Brain pericyte (primary cell): ENCODE measurements at regions not wholly inside any gene's neighbourhood (a gene's known extent, or its start where the extent isn't known, plus 50 kb on each side); places are given as distances from the start of the nearest gene placed in this dataset.
"Not testable (repeated sequence)": the region's sequence is repeated elsewhere in the genome, so short reads cannot be mapped to it uniquely, and the experiment has no call there.

Experiments
- DNase-seq: peaks from one replicate; pipeline ENCODE4 v3.0.0-alpha.2; 2012; ENCODE audit warnings: low read depth, low spot score

DNA sequence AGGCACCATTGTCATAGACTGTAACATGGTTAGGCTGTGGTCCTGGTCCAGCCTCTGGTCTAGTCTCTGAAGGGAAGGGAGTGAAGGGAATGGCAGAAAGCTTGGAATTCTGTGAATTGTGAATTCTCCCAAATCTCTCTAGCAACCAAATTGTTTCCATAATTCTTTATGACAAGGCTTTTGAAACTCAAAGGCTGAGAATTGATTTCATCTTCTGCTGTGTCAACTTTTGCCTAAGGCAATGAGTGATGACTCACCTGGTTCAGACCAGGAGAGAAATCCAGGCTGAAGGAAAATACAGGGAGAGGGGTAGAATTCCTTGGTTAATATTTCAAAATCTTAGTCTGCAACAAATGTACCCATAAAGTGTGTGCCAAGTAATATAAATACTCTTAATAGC, 82.6 kb upstream of the ADPGK start:
- no peak for DNase-seq

DNA sequence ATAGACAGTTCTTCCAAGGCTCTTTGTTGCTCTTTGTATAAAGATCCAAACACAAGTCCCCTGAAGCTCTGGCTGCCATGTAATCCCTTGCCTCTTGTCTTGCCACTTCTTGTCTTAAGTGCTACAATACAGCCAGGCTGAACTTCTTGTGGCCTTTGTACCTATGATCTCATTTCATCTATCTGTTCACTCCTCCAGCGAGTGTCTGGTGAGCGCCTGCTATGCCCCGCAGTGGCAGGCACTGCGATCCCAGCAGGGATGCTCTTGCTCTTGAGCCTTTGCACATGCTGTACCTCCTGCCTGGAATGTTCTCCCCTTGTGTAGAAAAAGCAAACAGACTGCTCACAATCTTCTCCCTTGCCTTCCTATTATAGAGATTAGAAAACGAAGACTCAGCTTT, 81.9 kb upstream of the ADPGK start:
- DNase-seq, result no peak

DNA sequence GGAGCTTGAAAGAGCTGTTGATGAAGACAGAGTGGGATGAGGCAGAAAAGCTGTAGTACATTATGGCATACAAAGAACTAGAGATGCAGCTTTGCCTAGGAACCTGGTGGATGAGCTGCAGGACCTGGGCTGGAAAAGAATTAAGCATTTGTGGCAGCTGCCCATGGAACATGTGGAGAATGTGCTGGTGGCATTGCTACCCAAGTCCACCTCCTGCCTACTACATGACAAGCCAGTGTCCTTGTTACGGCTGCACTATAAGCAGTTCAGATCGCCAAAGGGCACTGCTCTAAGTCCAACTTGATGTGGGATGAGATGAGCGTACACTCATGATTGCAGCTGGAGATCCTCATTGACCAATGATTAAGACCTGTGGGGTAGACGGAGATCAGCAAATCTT, 81.1 kb upstream of the ADPGK start:
- DNase-seq, result no peak

DNA sequence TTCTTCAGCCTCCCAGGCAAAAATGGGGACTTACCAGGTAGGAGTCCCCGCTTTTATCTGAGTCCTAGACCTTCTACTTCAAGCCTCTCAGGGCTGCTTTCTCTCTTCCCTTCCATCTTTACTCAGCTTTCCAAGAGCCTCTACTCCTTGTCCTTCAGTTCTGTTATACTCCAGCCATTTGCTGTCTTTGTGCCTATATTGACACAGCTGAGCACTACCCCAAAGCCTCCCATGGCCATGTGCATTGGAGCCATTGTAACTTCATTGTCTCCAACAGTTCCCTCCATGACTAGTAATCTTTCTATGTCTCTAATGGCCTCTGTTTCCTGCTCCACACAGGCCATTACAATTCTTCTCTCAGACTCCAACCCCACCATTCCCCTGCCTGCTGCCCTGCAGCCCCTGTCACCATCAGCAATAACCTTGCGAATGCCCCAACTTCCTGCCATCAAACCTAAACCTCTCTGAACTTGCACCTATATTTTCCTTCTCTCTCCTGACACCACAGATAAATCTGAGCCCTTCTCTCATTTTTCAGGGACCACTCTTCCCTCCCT, 77.9 kb upstream of the ADPGK start:
- DNase-seq, result no peak

DNA sequence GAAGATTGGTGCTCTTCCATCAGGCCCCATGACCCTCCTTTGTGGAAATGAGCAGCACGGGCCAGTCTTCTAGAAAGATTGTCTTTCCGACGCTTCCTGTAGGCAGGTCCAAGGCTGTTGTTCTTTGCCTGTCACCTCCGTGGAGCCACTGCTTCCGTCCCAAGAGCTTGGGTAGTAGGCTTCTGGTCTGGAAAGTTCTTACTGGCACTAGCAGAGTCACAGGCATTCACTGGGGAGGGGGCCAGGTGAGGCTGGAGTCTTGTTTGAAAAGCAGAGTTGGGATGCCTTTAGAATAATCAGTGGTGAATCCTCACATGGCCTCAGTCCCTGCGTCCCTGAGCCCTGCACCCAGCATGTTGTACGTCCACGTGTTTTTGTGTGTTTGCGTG, 76.2 kb upstream of the ADPGK start:
- DNase-seq, result no peak

DNA sequence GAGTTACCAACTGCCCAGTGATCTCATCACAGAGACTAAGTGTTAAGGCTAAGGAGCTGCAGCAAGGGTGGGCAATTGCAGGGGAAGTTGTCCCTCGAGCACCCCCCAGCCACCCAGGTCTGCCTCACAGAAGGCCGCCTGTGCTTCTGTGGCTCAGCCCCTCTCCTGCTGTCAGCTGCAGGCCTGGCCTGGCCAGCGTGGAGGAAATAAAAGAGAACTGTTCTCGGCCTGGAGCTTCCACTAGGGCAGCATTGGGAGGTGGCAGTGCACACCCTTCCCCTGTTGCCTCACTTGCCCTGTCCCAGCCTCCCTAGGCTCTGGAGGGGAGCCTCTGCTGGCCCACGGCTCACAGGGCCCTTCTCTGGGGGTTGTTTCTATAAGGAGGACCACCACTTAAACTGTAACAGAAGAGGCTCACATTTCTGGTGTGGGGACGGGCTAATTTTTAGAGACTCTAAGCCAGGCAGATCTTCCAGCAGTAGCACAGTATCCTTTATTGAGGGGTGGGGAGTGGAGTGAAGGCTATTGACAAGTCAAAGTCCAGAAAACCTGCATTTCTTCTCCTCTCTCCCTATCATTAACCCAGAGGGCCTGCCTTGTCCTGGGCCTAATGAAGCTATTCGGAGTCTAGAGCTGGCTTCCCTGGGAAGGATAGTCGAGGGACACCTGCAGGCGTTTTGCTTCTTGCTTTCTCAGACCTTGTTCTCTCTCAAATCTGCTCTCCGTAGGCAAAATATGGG, 75.6 kb upstream of the ADPGK start:
- DNase-seq, result no peak

DNA sequence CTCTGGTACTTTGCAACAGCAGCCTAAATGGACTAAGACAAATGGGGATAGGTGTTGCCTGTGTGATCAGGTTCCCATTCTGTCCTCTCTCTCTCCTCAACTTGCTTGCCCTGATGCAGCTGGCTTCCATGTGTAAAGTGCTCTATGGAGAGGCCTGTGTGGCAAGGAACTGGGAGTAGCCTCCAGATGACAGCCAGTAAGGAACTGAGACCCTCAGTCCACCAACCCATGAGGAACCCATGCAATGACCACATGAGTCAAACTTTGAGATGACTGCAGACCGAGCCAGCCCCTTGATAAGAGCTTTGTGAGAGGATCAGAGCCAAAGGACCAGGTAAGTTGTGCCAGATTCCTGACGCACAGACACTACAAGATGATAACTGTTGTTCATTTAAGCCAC, 74.6 kb upstream of the ADPGK start:
- no peak for DNase-seq

DNA sequence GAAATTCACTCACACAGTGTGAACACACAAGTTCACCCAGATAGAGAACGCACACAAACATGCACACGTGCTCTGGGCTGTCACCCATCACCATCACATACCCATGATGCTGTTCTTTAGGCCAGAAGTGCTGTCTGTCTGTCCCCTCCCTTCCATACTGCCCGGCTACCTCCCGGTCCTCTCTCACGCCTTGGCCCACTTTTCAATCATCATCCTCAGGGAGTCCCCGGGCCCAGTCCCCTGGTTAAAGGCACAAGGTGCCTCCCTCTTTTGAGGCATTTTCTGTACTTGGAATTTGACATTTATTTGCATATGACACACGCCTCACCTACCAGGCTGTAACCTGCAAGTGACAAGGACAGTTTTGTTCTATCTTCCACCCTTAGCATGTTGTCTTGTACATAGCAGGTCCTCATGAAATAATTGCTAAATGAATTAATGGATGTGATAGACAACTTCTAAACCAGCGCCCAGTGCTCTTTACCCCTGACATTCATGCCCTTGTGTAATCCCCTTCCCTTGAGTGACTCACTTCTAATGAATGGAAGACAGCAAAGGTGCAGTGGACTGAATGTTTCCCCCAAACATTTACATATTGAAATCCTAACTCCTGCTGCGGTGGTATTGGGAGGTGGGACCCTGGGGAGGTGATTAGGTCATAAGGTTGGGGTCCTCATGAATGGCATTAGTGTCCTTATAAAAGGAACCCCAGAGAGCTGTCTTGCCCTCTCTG, 73.9 kb upstream of the ADPGK start:
- DNase-seq, result no peak

DNA sequence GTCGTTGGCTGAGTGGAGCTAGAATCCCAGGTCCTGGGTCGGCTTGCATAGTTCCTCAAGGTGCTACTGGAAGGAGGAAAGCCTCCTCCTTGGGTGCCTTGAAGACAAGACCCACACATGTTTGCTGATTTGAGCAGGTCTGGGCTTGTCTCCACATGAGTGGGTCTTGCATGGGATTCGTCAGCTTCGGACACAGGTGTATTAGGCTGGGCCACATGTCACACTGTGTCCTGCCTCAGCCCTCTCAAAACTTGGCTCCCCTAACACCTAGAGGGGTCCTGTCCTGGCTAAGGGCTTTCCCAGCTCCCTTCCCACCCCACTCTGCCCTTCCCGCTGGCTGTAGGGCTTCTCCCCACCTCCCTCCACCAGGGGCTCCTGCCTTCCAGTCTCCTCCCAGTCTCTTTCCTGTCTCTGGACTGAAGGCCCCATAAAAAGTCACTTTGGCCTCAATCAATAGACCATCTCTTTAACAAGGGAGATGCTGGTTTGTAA, 73.0 kb upstream of the ADPGK start:
- DNase-seq, result no peak

DNA sequence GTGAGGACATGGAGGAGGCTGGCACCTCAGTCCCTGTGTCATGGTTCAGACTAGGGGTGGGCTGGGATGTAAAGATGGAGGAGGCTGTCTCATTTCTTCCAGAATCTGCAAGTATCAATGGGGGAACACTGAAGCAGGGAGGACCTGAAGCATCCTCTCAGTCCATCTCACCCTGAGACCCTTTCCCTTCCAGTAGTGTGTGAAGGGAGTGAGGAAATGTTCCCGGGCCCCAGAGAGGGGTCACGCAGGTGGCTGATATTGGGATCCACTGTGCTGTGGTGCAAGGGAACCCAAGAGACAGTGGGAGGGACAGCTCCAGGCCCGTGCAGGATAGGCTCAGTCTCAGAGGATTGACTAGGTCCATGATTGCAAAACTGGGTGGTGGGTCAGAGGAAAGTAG, 72.2 kb upstream of the ADPGK start:
- DNase-seq, result no peak

DNA sequence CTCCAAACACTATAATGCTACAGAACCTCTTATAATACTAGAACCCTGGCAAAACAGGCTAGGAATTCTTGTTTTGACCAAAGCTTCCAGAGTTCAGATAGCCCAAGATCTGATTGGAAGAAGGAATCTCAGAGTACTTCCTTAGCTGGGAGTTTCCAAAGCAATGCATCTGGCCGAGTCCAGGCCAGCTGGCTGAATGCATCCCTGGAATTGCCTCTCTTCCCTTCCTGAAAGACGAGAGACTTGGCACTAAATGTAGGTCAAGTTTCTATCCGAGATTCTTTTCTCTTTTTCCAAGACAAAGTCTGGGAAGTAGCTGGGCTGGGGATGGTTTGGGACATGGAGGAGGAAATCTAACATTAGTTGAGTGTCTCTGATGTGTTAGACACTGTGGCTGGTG, 68.7 kb upstream of the ADPGK start:
- DNase-seq, result no peak

DNA sequence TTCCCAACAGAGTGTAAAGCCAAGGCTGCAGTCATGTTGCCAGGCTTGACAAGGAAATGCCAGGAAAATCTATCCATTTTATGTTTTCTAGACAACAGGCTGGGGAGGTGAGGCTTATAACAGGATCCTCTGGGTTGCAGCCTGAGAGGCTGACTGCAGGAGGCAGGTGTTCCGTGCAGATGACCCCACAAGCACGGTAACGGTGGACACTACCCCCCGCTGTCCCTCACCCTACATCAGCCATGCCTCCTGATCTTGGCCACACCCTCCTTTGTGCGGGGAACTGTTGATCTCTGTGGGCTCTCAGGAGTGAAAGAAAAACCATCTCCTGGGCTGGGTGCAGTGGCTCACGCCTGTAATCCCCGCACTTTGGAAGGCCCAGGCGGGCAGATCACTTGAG, 68.0 kb upstream of the ADPGK start:
- no peak for DNase-seq

DNA sequence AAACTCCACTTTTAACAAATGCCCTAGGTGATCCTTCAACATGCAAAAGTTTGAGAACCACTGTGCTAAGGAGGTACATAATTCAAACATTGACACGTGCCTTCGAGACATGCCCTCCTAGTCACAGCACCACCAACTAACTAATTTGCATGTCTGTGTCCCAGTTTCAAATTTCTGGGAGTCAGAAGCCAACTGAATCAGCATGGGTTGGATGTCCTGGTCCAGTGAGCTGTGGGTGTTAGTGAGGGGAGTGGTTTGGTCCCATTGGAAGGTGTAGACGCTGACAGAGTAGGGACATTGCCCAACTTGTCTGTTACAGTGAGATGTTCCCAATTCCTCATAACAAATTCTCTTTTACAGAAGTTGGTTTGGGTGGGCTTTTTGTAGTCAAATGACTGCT, 67.3 kb upstream of the ADPGK start:
- DNase-seq, result no peak

DNA sequence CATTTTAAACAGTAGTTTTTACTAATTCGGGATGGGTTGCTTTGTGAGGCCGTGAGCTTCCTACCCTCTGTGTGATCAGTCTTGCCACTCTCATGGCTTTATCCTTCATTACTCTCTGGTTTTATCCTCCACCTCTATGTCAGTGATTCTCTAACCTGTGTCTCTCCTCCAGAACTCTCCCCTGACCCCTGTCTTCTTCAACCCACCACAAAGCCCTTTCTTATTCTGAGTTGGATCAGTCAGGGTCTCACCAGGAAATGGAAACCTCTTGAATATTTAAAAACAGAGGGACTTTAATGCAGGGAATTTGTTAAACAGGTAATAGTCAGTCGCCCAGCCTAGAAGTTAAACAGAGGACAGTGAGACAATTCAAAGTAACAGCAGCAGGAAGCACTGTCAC, 64.2 kb upstream of the ADPGK start:
- DNase-seq, result no peak

DNA sequence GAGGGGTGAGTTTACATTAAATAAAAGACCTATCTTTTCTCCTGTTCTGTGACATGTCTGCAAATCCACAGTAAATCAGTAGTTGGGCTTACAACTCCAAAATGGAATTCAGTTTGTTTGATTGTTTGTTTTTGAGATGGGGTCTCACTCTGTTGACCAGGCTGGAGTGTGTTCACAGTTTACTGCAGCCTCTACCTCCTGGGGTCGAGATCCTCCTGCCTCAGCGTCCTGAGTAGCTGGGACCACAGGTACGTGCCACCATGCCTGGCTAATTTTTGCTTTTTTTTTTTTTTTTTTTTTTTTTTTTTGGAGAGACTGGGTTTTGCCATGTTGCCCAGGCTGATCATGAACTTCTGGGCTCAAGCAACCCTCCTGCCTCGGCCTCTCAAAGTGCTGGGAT, 63.5 kb upstream of the ADPGK start:
- no peak for DNase-seq

DNA sequence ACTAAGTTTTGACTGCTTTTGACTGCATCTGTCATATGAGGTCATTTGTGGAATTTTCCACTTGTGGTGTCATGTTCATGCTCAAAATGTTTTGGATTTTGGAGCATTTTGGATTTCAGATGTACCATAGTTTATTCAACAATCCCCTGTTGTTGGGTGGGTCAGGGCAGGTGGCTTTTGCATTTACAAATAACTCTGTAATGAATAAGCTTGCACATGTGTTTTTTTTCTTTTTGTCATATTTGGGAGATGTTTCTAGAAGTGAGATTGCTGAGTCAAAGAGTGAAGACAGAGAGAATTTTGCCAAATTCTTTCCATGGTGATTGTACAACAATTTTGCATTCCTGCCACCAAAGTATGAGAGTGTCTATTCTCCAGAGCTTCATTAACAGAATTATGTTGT, 62.4 kb upstream of the ADPGK start:
- no peak for DNase-seq

DNA sequence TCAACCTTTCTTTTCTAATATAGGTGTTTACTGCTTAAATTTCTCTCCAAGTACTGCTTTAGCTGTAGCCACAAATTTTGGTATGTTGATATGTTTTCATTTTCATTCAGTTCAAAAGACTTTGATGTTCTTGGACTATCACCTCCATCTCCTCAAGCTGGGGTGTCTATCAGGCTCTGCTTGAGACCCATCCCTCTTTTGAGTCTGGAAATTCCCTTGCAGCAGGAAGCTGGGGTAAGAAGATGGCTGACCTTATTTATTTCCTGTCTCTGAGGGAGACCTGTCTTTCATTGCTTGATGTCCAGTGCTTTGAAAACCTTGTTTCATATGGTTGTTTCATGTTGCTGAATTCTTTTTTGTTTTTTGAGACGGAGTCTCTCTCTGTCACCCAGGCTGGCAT, 60.5 kb upstream of the ADPGK start:
- no peak for DNase-seq

DNA sequence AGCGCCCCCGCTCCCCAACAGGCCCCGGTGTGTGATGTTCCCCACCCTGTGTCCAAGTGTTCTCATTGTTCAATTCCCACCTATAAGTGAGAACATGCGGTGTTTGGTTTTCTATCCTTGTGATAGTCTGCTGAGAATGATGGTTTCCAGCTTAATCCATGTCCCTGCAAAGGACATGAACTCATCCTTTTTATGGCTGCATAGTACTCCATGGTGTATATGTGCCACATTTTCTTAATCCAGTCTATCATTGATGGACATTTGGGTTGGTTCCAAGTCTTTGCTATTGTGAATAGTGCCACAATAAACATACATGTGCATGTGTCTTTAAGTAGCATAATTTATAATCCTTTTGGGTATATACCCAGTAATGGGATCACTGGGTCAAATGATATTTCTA, 59.8 kb upstream of the ADPGK start:
- not testable (repeated sequence) for DNase-seq

DNA sequence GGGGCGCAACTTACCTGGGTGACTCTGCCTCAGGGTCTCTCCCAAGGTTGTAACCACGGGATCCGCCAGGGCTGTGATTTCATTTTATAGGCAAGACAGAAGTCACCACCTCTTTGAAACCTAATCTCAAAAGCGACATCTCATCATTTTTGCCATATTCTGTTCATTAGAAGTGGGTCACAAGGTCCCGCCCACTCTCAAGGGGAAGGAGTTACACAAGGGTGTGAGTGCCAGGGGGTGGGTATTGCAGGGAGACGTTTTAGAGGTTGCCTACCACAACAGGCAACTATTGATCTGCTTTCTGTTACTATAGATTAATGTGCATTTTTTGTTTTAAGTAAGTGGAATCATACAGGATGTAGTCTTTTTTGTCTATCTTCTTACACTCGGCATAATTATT, 56.6 kb upstream of the ADPGK start:
- no peak for DNase-seq

DNA sequence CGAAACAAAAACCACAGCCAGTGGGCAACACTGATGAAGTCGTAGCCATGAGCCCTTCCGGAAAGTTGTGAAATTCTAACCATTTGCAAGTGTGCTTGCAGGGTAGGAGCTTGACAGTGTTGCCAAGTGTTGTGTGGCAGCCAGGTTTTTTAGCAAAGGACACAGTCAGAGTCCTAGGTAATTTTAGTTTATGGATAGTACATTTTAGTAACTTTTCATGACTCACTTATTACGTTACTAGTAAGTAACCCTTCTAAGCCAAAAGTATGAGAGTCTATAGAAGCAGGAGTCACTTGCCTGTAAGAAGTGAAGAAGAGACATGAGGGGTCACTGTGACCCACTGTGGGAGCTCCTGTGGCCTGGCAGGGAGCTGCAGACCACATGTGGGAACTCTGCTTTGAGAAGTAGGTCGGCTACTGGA, 54.8 kb upstream of the ADPGK start:
- no peak for DNase-seq

DNA sequence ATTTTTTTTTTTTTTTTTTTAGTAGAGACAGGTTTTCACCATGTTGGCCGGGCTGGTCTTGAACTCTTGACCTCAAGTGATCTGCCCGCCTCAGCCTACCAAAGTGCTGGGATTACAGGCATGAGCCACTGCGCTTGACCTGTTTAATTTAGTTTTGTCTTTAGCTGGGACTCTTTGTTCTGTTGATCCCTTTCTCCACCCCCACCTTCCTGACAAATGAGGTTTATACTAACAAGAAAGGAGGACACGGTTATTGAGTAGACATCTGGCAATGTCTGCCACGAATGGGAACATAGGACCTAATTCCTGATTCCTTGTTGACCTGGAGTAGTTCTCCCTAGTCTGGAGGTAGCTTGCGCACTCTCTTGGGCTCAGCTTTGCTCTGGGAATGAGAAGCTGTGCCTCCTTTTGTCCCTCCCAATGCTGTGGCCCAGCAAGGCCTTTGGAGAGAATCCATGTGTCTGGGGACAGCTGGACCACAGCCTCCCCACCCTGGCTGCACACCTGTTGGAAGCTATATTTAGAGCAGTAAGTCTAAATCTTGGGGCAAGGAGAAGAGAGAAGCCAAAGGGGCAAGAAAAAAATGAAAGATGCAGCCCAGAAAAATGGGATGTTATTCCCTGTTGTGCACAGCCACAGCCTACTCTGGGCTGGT, 53.2 kb upstream of the ADPGK start:
- no peak for DNase-seq

DNA sequence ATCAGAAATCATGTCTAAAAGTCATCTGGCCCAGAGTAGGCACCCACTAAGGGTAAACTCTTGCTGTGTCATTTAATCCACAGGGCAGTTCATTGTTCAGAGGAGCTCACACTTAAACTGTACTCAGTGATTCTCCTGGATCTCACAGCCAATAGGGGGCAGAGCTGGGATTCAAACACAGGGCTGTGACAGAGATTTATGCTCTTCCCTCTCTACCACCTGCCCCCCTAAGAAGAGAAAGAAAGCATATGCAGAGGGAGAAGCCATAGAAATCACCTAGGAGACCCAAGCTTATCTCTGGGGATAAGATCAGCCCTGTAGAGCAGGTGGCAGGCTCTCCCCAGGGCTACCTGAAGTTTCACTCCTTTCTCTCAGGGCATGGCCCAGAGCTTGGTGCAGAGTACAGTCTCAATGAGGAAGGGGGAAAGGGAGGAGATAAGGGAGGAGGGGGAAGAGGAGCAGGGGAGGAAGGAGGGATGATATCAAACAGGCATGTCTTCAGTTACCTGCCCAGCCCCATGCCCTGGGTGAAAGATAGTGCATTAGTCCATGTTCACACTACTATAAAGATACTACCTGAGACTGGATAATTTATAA, 51.8 kb upstream of the ADPGK start:
- no peak for DNase-seq
